ENCODE measurements at regions not wholly inside any gene's neighbourhood (a gene's known extent, or its start where the extent isn't known, plus 50 kb on each side); places are given as distances from the start of the nearest gene placed in this dataset.

- TF ChIP-seq CTCF (IDR thresholded peaks at IDR 0.05; ENCODE audit: insufficient read depth, low read depth, low read length, missing control alignments) = no peak
- H3K4me3 ChIP-seq (ENCODE audit: low read depth, low read length) = no peak overlapping the region
- no peak for DNase-seq (ENCODE audit: low read depth)
Measured at GRCh38 chr10:36681751-36682632, 443.4 kb upstream of the ANKRD30A start.

GRCh38 chr10:36679554-36679953 is 445.8 kb upstream of the ANKRD30A start:
- no peak for DNase-seq (ENCODE audit: low read depth)
- TF ChIP-seq CTCF (IDR thresholded peaks at IDR 0.05; ENCODE audit: insufficient read depth, low read depth, low read length, missing control alignments) = no peak
- no peak overlapping the region for H3K4me3 ChIP-seq (ENCODE audit: low read depth, low read length)

- no peak overlapping the region for H3K4me3 ChIP-seq (ENCODE audit: low read depth, low read length)
- no peak for TF ChIP-seq CTCF (IDR thresholded peaks at IDR 0.05; ENCODE audit: insufficient read depth, low read depth, low read length, missing control alignments)
- DNase-seq (ENCODE audit: low read depth) = no peak
Measured at GRCh38 chr10:36677431-36677768, 448.0 kb upstream of the ANKRD30A start.

GRCh38 chr10:36676756-36677430 is 448.5 kb upstream of the ANKRD30A start:
- no peak for DNase-seq (ENCODE audit: low read depth)
- H3K4me3 ChIP-seq (ENCODE audit: low read depth, low read length) = no peak overlapping the region
- no peak for TF ChIP-seq CTCF (IDR thresholded peaks at IDR 0.05; ENCODE audit: insufficient read depth, low read depth, low read length, missing control alignments)

- no peak overlapping the region for H3K4me3 ChIP-seq (ENCODE audit: low read depth, low read length)
- TF ChIP-seq CTCF (IDR thresholded peaks at IDR 0.05; ENCODE audit: insufficient read depth, low read depth, low read length, missing control alignments) = no peak
- no peak for DNase-seq (ENCODE audit: low read depth)
Measured at GRCh38 chr10:36676321-36676720, 449.1 kb upstream of the ANKRD30A start.

- H3K4me3 ChIP-seq (ENCODE audit: low read depth, low read length) = no peak overlapping the region
- TF ChIP-seq CTCF (IDR thresholded peaks at IDR 0.05; ENCODE audit: insufficient read depth, low read depth, low read length, missing control alignments) = no peak
- DNase-seq (ENCODE audit: low read depth) = no peak
Measured at GRCh38 chr10:36675458-36675880, 449.9 kb upstream of the ANKRD30A start.
